ENCODE measurements at regions not wholly inside any gene's neighbourhood (a gene's known extent, or its start where the extent isn't known, plus 50 kb on each side); places are given as distances from the start of the nearest gene placed in this dataset.

DNA sequence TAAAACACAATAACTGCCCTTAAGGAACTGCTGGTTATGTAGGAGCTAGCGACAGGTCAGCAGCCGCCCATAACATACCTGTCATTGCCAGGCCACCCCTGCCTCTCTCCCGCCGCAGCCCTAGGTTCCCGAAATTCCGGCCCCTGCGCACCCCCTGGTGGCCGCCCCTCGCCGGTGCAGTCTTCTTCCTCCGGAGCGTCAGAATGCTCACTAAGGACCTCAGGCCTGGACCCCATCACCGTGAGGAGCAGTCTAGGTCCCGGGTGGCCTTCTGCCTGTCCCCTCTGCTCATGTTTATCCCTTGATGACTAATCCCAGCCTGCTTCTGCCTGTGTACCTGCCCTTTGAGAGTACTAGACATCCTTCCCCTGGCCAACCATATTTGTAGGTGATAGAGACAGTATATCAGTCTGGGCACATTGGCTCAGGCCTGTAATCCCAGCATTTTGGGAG lies 115.7 kb upstream of the SLC1A4 start:
- TF ChIP-seq, protein P1, sequence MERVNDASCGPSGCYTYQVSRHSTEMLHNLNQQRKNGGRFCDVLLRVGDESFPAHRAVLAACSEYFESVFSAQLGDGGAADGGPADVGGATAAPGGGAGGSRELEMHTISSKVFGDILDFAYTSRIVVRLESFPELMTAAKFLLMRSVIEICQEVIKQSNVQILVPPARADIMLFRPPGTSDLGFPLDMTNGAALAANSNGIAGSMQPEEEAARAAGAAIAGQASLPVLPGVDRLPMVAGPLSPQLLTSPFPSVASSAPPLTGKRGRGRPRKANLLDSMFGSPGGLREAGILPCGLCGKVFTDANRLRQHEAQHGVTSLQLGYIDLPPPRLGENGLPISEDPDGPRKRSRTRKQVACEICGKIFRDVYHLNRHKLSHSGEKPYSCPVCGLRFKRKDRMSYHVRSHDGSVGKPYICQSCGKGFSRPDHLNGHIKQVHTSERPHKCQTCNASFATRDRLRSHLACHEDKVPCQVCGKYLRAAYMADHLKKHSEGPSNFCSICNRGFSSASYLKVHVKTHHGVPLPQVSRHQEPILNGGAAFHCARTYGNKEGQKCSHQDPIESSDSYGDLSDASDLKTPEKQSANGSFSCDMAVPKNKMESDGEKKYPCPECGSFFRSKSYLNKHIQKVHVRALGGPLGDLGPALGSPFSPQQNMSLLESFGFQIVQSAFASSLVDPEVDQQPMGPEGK (CRISPR knock-in tag; IDR thresholded peaks at IDR 0.05; ENCODE audit: borderline replicate concordance), result no peak
- TF ChIP-seq ZFP30 (CRISPR knock-in tag; IDR thresholded peaks at IDR 0.05) (no peak), ZC3H10 (CRISPR knock-in tag; IDR thresholded peaks at IDR 0.05) (no peak), TCF4 (CRISPR knock-in tag; IDR thresholded peaks at IDR 0.05; ENCODE audit: borderline replicate concordance) (no peak), ZNF565 (CRISPR knock-in tag; conservative IDR thresholded peaks at IDR 0.05; ENCODE audit: low read depth) (no peak), ZFP3 (CRISPR knock-in tag; IDR thresholded peaks at IDR 0.05) (no peak), PPARA (CRISPR knock-in tag; IDR thresholded peaks at IDR 0.05; ENCODE audit: borderline replicate concordance) (no peak), CSDC2 (CRISPR knock-in tag; IDR thresholded peaks at IDR 0.05) (no peak), ESRRG (CRISPR knock-in tag; IDR thresholded peaks at IDR 0.05) (no peak), BACH2 (CRISPR knock-in tag; IDR thresholded peaks at IDR 0.05; ENCODE audit: borderline replicate concordance) (no peak), ARNTL (CRISPR knock-in tag; IDR thresholded peaks at IDR 0.05; ENCODE audit: borderline replicate concordance, low read depth) (no peak)
- TF ChIP-seq, protein P2, sequence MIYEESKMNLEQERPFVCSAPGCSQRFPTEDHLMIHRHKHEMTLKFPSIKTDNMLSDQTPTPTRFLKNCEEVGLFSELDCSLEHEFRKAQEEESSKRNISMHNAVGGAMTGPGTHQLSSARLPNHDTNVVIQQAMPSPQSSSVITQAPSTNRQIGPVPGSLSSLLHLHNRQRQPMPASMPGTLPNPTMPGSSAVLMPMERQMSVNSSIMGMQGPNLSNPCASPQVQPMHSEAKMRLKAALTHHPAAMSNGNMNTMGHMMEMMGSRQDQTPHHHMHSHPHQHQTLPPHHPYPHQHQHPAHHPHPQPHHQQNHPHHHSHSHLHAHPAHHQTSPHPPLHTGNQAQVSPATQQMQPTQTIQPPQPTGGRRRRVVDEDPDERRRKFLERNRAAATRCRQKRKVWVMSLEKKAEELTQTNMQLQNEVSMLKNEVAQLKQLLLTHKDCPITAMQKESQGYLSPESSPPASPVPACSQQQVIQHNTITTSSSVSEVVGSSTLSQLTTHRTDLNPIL (CRISPR knock-in tag; IDR thresholded peaks at IDR 0.05; ENCODE audit: low read depth), result no peak
- TF ChIP-seq, protein P3, sequence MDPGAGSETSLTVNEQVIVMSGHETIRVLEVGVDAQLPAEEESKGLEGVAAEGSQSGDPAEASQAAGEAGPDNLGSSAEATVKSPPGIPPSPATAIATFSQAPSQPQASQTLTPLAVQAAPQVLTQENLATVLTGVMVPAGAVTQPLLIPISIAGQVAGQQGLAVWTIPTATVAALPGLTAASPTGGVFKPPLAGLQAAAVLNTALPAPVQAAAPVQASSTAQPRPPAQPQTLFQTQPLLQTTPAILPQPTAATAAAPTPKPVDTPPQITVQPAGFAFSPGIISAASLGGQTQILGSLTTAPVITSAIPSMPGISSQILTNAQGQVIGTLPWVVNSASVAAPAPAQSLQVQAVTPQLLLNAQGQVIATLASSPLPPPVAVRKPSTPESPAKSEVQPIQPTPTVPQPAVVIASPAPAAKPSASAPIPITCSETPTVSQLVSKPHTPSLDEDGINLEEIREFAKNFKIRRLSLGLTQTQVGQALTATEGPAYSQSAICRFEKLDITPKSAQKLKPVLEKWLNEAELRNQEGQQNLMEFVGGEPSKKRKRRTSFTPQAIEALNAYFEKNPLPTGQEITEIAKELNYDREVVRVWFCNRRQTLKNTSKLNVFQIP (CRISPR knock-in tag; IDR thresholded peaks at IDR 0.05; ENCODE audit: borderline replicate concordance, low read depth), result no peak

Data from SK-N-SH treated with all-trans-retinoic acid at 6 μM for 48 hours (cell line).